GM12878 (cell line): ENCODE measurements at regions not wholly inside any gene's neighbourhood (a gene's known extent, or its start where the extent isn't known, plus 50 kb on each side); places are given as distances from the start of the nearest gene placed in this dataset.

Source experiments
- CEBPB ChIP-seq, 2 experiments: fragments of 150-350 bp in 1 of 2; IDR thresholded peaks; 2 replicates each; pipeline ENCODE4 v1.6.1; 2012 to 2014; ENCODE audit warnings: low read depth in 2 of 2, low read length in 2 of 2, borderline replicate concordance in 1 of 2, inconsistent platforms in 1 of 2
- EP300 ChIP-seq, 2 experiments: fragments of 150-350 bp in 1 of 2; IDR thresholded peaks; 2 replicates each; pipeline ENCODE4 v1.6.1; 2011 to 2012; ENCODE audit warnings: low read depth in 2 of 2, low read length in 2 of 2, borderline replicate concordance in 1 of 2, improper control_type of control experiment in 1 of 2, inconsistent platforms in 1 of 2; ENCODE audit not compliant: control insufficient read depth in 1 of 2
- IKZF1 ChIP-seq: fragments of 450-650 bp; conservative IDR thresholded peaks from 2 replicates; pipeline ENCODE4 v1.6.1; 2017; ENCODE audit warnings: antibody characterized with exemption, mild to moderate bottlenecking
- NFYB ChIP-seq: IDR thresholded peaks from 2 replicates; pipeline ENCODE4 v1.6.1; 2011; ENCODE audit warnings: low read depth, mild to moderate bottlenecking, low read length, improper control_type of control experiment, moderate library complexity; ENCODE audit not compliant: insufficient read depth
- PAX5 ChIP-seq: IDR thresholded peaks from 2 replicates; pipeline ENCODE4 v1.6.1; 2011; ENCODE audit warnings: low read depth, low read length, borderline replicate concordance
- SMC3 ChIP-seq: IDR thresholded peaks from 2 replicates; pipeline ENCODE4 v1.6.1; 2011; ENCODE audit warnings: low read length, improper control_type of control experiment, borderline replicate concordance
- SP1 ChIP-seq: IDR thresholded peaks from one replicate; pipeline ENCODE4 v1.6.1; 2011; ENCODE audit warnings: low read depth, low read length
- SUZ12 ChIP-seq: fragments of 200-600 bp; sonication (generic); IDR thresholded peaks from one replicate; pipeline ENCODE4 v1.6.1; 2018; ENCODE audit warnings: antibody characterized with exemption, mild to moderate bottlenecking; ENCODE audit not compliant: unreplicated experiment
- YY1 ChIP-seq: IDR thresholded peaks from 2 replicates; pipeline ENCODE4 v1.6.1; 2011; ENCODE audit warnings: low read depth, mild to moderate bottlenecking, low read length
- ZNF274 ChIP-seq: IDR thresholded peaks from one replicate; pipeline ENCODE4 v1.8.0; 2011; ENCODE audit not compliant: insufficient read length, insufficient read depth
- TF ChIP-seq, protein P1 (sequence below), 3 experiments: IDR thresholded peaks in 2 of 3; conservative IDR thresholded peaks in 1 of 3; 2 replicates each; pipeline ENCODE4 v1.5.1; 2011; ENCODE audit warnings: low read depth in 3 of 3, low read length in 3 of 3, mild to moderate bottlenecking in 3 of 3, control low read depth in 2 of 3, moderate library complexity in 2 of 3, inconsistent platforms in 1 of 3, mixed read lengths in 1 of 3; ENCODE audit not compliant: control insufficient read depth in 2 of 3, insufficient read depth in 1 of 3; ENCODE audit errors: extremely low read depth in 1 of 3

DNA sequence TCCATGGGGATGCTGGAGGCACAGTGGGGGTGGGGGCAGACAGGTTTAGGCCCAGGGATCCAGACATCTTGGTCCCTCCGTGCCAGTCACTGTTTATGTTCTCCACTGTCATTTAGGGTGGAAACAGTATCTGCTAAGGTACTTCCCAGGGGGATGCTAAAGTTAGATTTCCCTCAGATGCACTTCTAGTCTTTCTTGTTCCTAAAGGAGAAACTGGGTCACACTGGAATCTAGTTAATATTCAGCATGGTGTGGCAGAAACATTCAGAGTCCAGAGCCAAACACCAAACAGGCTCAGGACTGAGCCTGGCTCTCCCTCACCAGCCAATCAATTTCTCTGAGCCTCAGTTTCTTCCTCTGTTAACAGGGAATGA is 83.4 kb upstream of the PLET1 start:
- TF ChIP-seq SMC3 (no peak), CEBPB (IDR thresholded peaks at IDR 0.05; ENCODE audit: borderline replicate concordance in 1 of 2, low read depth in 2 of 2, low read length in 2 of 2) (no peak), EP300 (IDR thresholded peaks at IDR 0.05; ENCODE audit: borderline replicate concordance in 1 of 2, control insufficient read depth in 1 of 2, low read depth in 2 of 2, low read length in 2 of 2) (no peak), IKZF1 (no peak), PAX5 (no peak), ZNF274 (no peak), SUZ12 (no peak), SP1 (no peak), YY1 (no peak), NFYB (no peak)
- TF ChIP-seq, protein P1, sequence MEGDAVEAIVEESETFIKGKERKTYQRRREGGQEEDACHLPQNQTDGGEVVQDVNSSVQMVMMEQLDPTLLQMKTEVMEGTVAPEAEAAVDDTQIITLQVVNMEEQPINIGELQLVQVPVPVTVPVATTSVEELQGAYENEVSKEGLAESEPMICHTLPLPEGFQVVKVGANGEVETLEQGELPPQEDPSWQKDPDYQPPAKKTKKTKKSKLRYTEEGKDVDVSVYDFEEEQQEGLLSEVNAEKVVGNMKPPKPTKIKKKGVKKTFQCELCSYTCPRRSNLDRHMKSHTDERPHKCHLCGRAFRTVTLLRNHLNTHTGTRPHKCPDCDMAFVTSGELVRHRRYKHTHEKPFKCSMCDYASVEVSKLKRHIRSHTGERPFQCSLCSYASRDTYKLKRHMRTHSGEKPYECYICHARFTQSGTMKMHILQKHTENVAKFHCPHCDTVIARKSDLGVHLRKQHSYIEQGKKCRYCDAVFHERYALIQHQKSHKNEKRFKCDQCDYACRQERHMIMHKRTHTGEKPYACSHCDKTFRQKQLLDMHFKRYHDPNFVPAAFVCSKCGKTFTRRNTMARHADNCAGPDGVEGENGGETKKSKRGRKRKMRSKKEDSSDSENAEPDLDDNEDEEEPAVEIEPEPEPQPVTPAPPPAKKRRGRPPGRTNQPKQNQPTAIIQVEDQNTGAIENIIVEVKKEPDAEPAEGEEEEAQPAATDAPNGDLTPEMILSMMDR (IDR thresholded peaks at IDR 0.05 in 2 of 3, conservative IDR thresholded peaks at IDR 0.05 in 1 of 3; ENCODE audit: control insufficient read depth in 2 of 3, extremely low read depth in 1 of 3, insufficient read depth in 1 of 3, low read depth in 3 of 3, low read length in 3 of 3), result no peak
